SU-DHL-6 (cell line): ENCODE measurements at regions not wholly inside any gene's neighbourhood (a gene's known extent, or its start where the extent isn't known, plus 50 kb on each side); places are given as distances from the start of the nearest gene placed in this dataset.
"Not testable (repeated sequence)": the region's sequence is repeated elsewhere in the genome, so short reads cannot be mapped to it uniquely, and the experiment has no call there.

ENCODE experiments used
- EZH2phosphoT487 ChIP-seq: fragments of 200-600 bp; sonication (generic), shearing (Covaris generic); conservative IDR thresholded peaks from 2 replicates; pipeline ENCODE4 v1.6.1; 2018; ENCODE audit warnings: mild to moderate bottlenecking, antibody characterized with exemption, low read length, moderate library complexity, mixed read lengths
- TF ChIP-seq, protein P1 (sequence below): fragments of 200-600 bp; sonication (generic); IDR thresholded peaks from one replicate; pipeline ENCODE4 v1.5.1; 2017; ENCODE audit warnings: antibody characterized with exemption, mild to moderate bottlenecking, low read length, moderate library complexity; ENCODE audit not compliant: insufficient read depth, poor library complexity, severe bottlenecking

DNA sequence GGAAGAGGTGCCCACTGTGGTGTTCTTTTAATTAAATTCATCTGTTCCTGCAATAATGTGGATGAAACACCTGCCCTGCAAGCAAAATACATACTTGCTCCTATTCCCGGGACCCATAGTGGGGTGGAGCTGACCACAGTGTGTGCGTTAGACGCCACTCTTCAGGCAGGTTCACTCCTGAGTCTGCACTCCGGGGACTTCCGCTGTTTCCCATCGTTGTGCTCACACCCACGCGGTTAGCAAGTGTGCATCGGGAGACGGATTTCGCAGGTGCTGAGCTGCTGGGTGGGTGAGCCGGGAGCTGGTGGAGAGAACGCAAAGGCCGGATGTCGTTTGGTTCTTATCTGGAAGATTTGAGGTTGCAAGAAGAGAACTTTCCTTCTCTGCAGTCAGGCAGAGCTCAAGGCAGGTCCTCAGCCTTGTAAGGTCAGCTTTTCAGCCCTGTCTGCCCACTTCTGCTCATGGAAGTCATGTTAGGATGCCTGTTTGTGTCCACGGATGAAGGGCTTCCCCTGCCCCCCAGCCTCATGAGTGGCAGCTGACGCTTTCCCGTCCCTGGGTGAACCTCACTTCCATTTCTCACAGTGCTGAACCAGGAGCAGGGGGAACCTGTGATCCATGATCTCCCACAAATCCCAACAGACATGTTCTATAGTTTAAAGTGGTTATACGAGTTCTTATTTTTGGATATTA, 193.3 kb upstream of the SULF2 start:
- TF ChIP-seq, protein P1, sequence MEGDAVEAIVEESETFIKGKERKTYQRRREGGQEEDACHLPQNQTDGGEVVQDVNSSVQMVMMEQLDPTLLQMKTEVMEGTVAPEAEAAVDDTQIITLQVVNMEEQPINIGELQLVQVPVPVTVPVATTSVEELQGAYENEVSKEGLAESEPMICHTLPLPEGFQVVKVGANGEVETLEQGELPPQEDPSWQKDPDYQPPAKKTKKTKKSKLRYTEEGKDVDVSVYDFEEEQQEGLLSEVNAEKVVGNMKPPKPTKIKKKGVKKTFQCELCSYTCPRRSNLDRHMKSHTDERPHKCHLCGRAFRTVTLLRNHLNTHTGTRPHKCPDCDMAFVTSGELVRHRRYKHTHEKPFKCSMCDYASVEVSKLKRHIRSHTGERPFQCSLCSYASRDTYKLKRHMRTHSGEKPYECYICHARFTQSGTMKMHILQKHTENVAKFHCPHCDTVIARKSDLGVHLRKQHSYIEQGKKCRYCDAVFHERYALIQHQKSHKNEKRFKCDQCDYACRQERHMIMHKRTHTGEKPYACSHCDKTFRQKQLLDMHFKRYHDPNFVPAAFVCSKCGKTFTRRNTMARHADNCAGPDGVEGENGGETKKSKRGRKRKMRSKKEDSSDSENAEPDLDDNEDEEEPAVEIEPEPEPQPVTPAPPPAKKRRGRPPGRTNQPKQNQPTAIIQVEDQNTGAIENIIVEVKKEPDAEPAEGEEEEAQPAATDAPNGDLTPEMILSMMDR = not testable (repeated sequence)
- TF ChIP-seq EZH2phosphoT487 = not testable (repeated sequence)
